ENCODE measurements at regions not wholly inside any gene's neighbourhood (a gene's known extent, or its start where the extent isn't known, plus 50 kb on each side); places are given as distances from the start of the nearest gene placed in this dataset.

GRCh38 chr16:80300456-80300855 is 240.3 kb upstream of the DYNLRB2 start:
- H3K27me3 ChIP-seq: no peaks in the 10 kb centered on the region
- peaks cover 6 to 34% (median 18%) of the 10 kb centered on the region in 4 donors for H3K4me1 ChIP-seq
- H3K9me3 ChIP-seq: no peaks in the 10 kb centered on the region
- no peak for DNase-seq
- H3K4me3 ChIP-seq: no peak overlapping the region
- H3K36me3 ChIP-seq: no peaks in the 10 kb centered on the region
- 86 to 89% (median 88%) methylated on average over 4 of the region's 4 CpGs for WGBS, 5 donors
- H3K27ac ChIP-seq: no peak overlapping the region
- no peak for TF ChIP-seq EP300 (IDR thresholded peaks at IDR 0.05)
- TF ChIP-seq POLR2A (IDR thresholded peaks at IDR 0.05): no peak
- no peak for TF ChIP-seq POLR2AphosphoS5 (IDR thresholded peaks at IDR 0.05)
- TF ChIP-seq CTCF (IDR thresholded peaks at IDR 0.05): no peak
- intact Hi-C loops (cut with DNase I; ENCODE audit: low total_unique reads): no loop called here

- WGBS, 5 donors: 9 to 43% (median 20%) methylated on average over 6 of the region's 6 CpGs
- Histone ChIP-seq H3K36me3 (no peaks in the 10 kb centered on the region), H3K9me3 (no peaks in the 10 kb centered on the region), H3K4me3 (no peak overlapping the region), H3K27me3 (no peaks in the 10 kb centered on the region), H3K27ac (peak overlapping the region in 1 of 5 donors; percentile 49), H3K4me1 (peaks cover 6 to 34% (median 18%) of the 10 kb centered on the region in 4 donors)
- peak; percentile 41 to 64 for DNase-seq
- no peak for TF ChIP-seq CTCF (IDR thresholded peaks at IDR 0.05)
- peak in 1 of 3 donors; percentile 25 for TF ChIP-seq POLR2AphosphoS5 (IDR thresholded peaks at IDR 0.05)
- intact Hi-C loops (cut with DNase I; ENCODE audit: low total_unique reads): no loop called here
Observed at GRCh38 chr16:80299416-80299815, 241.4 kb upstream of the DYNLRB2 start.

GRCh38 chr16:80298676-80299075 is 242.1 kb upstream of the DYNLRB2 start:
- Histone ChIP-seq H3K27ac (no peak overlapping the region), H3K27me3 (no peaks in the 10 kb centered on the region), H3K9me3 (no peaks in the 10 kb centered on the region), H3K36me3 (no peaks in the 10 kb centered on the region), H3K4me3 (no peak overlapping the region), H3K4me1 (peaks cover 6 to 34% (median 18%) of the 10 kb centered on the region in 4 donors)
- no peak for TF ChIP-seq EP300 (IDR thresholded peaks at IDR 0.05)
- peak in 1 of 2 donors; percentile 14 for DNase-seq
- intact Hi-C loops (cut with DNase I; ENCODE audit: low total_unique reads): no loop called here

- Histone ChIP-seq H3K36me3 (no peaks in the 10 kb centered on the region), H3K27me3 (no peaks in the 10 kb centered on the region), H3K27ac (no peak overlapping the region), H3K9me3 (no peaks in the 10 kb centered on the region), H3K4me3 (no peak overlapping the region), H3K4me1 (peaks cover 6 to 31% (median 18%) of the 10 kb centered on the region in 4 donors)
- intact Hi-C loops (cut with DNase I; ENCODE audit: low total_unique reads): no loop called here
- WGBS, 5 donors: 96 to 98% (median 97%) methylated on average over 7 of the region's 7 CpGs
- no peak for DNase-seq
- no peak for TF ChIP-seq CTCF (IDR thresholded peaks at IDR 0.05)
- no peak for TF ChIP-seq POLR2A (IDR thresholded peaks at IDR 0.05)
- no peak for TF ChIP-seq EP300 (IDR thresholded peaks at IDR 0.05)
- TF ChIP-seq POLR2AphosphoS5 (IDR thresholded peaks at IDR 0.05): no peak
Observed at GRCh38 chr16:80296034-80296433, 244.8 kb upstream of the DYNLRB2 start.

GRCh38 chr16:80294172-80294571 is 246.6 kb upstream of the DYNLRB2 start:
- no peaks in the 10 kb centered on the region for H3K27me3 ChIP-seq
- H3K36me3 ChIP-seq: no peaks in the 10 kb centered on the region
- 79 to 96% (median 86%) methylated on average over 4 of the region's 4 CpGs for WGBS, 5 donors
- no peak overlapping the region for H3K27ac ChIP-seq
- peaks cover under 1 to 12% (median 6%) of the 10 kb centered on the region in 4 donors for H3K4me1 ChIP-seq
- no peak overlapping the region for H3K4me3 ChIP-seq
- no peak for DNase-seq
- no peaks in the 10 kb centered on the region for H3K9me3 ChIP-seq
- intact Hi-C loops (cut with DNase I; ENCODE audit: low total_unique reads): no loop called here
- TF ChIP-seq EP300 (IDR thresholded peaks at IDR 0.05) (no peak), POLR2AphosphoS5 (IDR thresholded peaks at IDR 0.05) (no peak), CTCF (IDR thresholded peaks at IDR 0.05) (no peak), POLR2A (IDR thresholded peaks at IDR 0.05) (no peak)
